ENCODE measurements at regions not wholly inside any gene's neighbourhood (a gene's known extent, or its start where the extent isn't known, plus 50 kb on each side); places are given as distances from the start of the nearest gene placed in this dataset.

GRCh38 chr9:81321551-81321950 lies 367.8 kb downstream of the TLE1 start:
- Histone ChIP-seq H3K4me1 (ENCODE audit: control insufficient read depth, insufficient read depth, low read length) (no peaks in the 10 kb centered on the region), H3K4me3 (ENCODE audit: low read depth in 2 of 2, low read length in 2 of 2) (no peak overlapping the region), H3K27ac (ENCODE audit: low read length) (no peak overlapping the region), H3K36me3 (ENCODE audit: control insufficient read depth, insufficient read depth, low read length) (no peaks in the 10 kb centered on the region), H3K27me3 (ENCODE audit: control insufficient read depth, insufficient read depth, low read length) (no peaks in the 10 kb centered on the region), H3K9me3 (ENCODE audit: control insufficient read depth, insufficient read depth, low read depth, low read length) (no peaks in the 10 kb centered on the region)
- no peak for DNase-seq (ENCODE audit: low read depth, low spot score)
- in situ Hi-C loops (cut with HindIII; ENCODE audit: low pct_unique_long_range_greater_than_20kb, low sequenced_read_pairs), result no loop called here
- no TSS peak for BruUV-seq (replicated peaks)
- ChIA-PET POLR2A (no interaction called here), CTCF (no interaction called here)
- ATAC-seq, result no peak
- intact Hi-C loops (cut with micrococcal nuclease; ENCODE audit: unreplicated experiment), result no loop called here
- TF ChIP-seq POLR2AphosphoS5 (IDR thresholded peaks at IDR 0.05; ENCODE audit: low read depth, low read length) (no peak), CTCF (IDR thresholded peaks at IDR 0.05) (no peak), REST (IDR thresholded peaks at IDR 0.05; ENCODE audit: insufficient read depth in 1 of 2, low read depth in 2 of 2, low read length in 1 of 2) (no peak), SIN3A (IDR thresholded peaks at IDR 0.05; ENCODE audit: borderline replicate concordance, insufficient read depth, low read depth, low read length) (no peak), TCF7L2 (IDR thresholded peaks at IDR 0.05; ENCODE audit: low read depth, low read length) (no peak)

- no peak overlapping the region for H3K4me3 ChIP-seq (ENCODE audit: low read depth in 2 of 2, low read length in 2 of 2)
- H3K27ac ChIP-seq (ENCODE audit: low read length), result no peak overlapping the region
- DNase-seq (ENCODE audit: low read depth, low spot score), result no peak
- ChIA-PET POLR2A (no interaction called here), CTCF (no interaction called here)
- no TSS peak for BruUV-seq (replicated peaks)
- no peak for ATAC-seq
- TF ChIP-seq CTCF (IDR thresholded peaks at IDR 0.05) (no peak), REST (IDR thresholded peaks at IDR 0.05; ENCODE audit: insufficient read depth in 1 of 2, low read depth in 2 of 2, low read length in 1 of 2) (no peak), TCF7L2 (IDR thresholded peaks at IDR 0.05; ENCODE audit: low read depth, low read length) (no peak), POLR2AphosphoS5 (IDR thresholded peaks at IDR 0.05; ENCODE audit: low read depth, low read length) (no peak), SIN3A (IDR thresholded peaks at IDR 0.05; ENCODE audit: borderline replicate concordance, insufficient read depth, low read depth, low read length) (no peak)
- no peaks in the 10 kb centered on the region for H3K4me1 ChIP-seq (ENCODE audit: control insufficient read depth, insufficient read depth, low read length)
- in situ Hi-C loops (cut with HindIII; ENCODE audit: low pct_unique_long_range_greater_than_20kb, low sequenced_read_pairs), result no loop called here
- H3K27me3 ChIP-seq (ENCODE audit: control insufficient read depth, insufficient read depth, low read length), result no peaks in the 10 kb centered on the region
- no peaks in the 10 kb centered on the region for H3K9me3 ChIP-seq (ENCODE audit: control insufficient read depth, insufficient read depth, low read depth, low read length)
- H3K36me3 ChIP-seq (ENCODE audit: control insufficient read depth, insufficient read depth, low read length), result no peaks in the 10 kb centered on the region
- intact Hi-C loops (cut with micrococcal nuclease; ENCODE audit: unreplicated experiment), result no loop called here
These were observed 368.4 kb downstream of the TLE1 start for GRCh38 chr9:81320909-81321482.

Measured in Panc1 (cell line).